ENCODE measurements at regions not wholly inside any gene's neighbourhood (a gene's known extent, or its start where the extent isn't known, plus 50 kb on each side); places are given as distances from the start of the nearest gene placed in this dataset.
"Not testable (repeated sequence)": the region's sequence is repeated elsewhere in the genome, so short reads cannot be mapped to it uniquely, and the experiment has no call there.

DNA sequence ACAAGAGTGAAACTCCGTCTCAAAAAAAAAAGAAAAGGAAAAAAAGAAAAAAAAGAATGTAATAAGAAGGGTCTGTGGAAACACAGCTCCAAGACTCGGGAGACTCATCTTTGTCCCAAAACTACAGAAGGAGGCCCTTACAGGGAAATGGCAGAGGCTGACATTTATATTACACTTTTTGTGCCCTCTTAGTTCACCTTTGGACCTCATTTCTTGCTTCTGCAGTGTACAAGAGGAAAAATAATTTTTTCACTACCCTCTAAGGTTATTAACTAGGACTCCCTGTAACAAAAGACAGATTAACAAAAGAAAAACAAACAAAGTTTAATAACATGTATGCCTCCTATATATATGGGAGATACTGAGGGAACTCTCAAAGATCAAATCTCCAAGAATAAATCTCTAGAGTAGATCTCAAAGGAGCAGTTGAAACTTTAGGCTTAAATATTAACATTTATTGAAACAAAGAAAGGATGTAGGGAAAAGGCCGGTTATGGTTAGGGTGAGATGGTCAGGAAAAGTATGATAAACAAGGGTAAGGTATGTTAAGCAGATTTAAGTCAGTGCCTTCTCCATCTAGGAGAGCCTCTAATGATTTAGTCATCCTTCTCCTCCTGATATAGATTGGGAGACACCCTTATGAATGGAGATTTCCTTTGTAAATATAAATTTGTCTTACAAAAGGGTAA lies 121.3 kb upstream of the JADE1 start:
- DNase-seq: no peak

DNA sequence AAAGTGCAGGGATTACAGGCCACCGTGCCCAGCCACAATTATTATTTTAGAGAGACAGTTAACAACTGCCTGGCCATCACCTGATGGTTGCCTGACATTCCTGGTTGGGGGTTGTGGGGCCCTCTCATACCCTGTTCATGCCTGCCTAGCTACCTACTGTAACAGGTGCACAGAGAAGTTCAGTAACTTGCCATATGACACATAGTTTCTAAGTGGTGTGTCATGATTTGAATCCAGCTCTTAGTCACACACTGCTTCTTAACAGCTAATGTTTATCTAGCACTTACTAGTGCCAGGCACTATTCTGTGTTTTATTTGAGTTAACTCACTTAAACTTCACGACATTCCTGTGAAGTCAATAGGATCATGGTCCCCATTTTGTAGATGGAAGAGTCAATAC lies 122.7 kb upstream of the JADE1 start:
- DNase-seq: no peak

GRCh38 chr4:128686032-128686465 lies 123.5 kb upstream of the JADE1 start:
- no peak for DNase-seq

GRCh38 chr4:128684016-128684415 lies 125.5 kb upstream of the JADE1 start:
- no peak for DNase-seq

DNA sequence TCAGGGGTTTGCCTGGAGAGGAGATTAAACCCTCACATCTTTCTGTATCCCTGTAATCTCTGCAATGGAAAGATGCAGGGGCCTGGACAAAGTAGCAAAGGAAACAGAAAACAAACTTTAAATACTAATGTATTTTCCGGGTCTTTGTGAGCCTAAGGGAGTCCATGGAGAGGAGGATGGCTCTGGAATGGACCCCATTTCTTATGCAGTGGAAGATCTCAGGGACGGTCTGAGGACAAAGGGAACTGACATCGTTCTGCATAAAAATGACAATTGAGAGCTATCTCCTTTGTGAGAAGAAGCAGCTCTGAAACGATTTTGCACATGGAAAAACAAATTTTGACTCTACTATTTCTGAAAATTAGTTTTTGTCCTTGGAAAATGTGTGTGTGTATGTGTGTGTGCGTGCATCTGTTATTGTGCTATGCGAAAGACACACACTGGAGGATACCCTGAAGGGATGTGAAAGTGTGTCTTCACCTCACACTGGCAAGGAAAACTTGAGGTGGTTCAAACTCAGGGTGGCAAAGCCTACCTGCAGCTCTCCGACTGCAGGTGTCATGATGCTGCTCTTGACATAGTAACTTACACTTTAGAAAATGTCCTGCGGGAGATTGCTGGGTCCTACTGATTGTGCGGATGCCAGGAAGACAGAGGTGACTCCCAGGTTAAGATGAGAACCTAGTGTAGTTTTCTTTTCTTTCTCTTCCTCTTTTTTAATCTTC lies 126.4 kb upstream of the JADE1 start:
- DNase-seq: no peak

DNA sequence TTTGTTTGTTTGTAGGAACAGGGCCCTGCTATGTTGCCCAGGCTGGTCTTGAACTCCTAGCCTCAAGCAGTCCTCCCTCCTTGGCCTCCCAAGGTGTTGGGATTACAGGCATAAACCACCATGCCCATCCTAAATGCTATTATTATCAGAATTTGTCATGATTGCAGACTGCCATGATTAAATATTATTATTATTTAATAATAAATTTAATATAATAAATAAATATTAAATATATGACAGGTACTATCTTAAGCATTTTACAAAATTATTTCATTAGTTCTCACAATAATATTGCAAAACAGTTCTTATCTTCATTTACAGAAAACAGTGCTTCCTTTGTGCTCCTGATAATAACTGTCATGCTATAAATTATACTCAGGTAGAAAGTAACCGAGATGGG lies 133.4 kb upstream of the JADE1 start:
- no peak for DNase-seq

- DNase-seq: no peak
Observed at GRCh38 chr4:128675083-128675482, 134.4 kb upstream of the JADE1 start.

GRCh38 chr4:128673159-128673558 lies 136.3 kb upstream of the JADE1 start:
- not testable (repeated sequence) for DNase-seq

- not testable (repeated sequence) for DNase-seq
Observed at GRCh38 chr4:128672596-128672995, 136.9 kb upstream of the JADE1 start.

DNA sequence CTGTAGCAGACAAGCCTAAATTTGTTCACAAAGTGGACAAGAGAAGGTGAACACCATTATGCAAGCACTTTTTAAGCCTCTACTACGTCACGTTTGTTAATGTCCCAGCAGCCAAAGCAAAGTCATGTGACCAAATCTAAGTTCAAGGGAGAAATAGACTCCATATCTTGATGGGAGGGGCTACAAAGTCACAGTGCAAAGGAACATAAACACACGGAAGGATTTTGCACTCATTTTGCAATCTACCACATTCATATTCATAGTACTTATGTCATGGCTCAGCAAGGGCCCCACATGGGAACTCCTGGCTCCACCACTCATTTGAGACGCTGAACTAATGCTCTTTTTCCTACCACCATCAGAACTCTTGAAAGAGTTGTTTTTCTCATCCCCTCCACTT lies 139.0 kb upstream of the JADE1 start:
- DNase-seq: no peak

DNA sequence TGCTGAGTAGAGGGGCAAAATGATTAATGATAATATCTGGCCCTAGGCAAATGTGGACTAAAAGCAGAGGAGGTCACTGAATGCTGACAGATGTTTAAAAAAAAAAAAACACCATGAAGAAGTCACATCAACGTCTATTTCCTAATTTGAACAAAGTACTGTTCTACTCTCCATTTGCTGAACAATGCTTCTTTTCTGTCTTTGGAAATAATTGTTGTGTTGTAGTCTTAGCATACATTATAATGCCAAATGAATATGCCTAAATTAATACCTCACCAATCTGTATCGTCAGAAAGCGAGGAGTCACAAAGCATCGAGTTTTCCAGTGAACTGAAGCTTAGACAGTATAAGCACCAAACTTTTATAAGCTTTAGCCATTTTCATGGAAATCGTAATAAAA lies 140.9 kb upstream of the JADE1 start:
- no peak for DNase-seq

- no peak for DNase-seq
Observed at GRCh38 chr4:128665514-128665913, 144.0 kb upstream of the JADE1 start.

GRCh38 chr4:128663325-128663724 lies 146.2 kb upstream of the JADE1 start:
- DNase-seq: no peak

GRCh38 chr4:128661479-128661878 lies 148.0 kb upstream of the JADE1 start:
- DNase-seq: no peak

- DNase-seq: no peak
Observed at GRCh38 chr4:128660361-128661215, 148.9 kb upstream of the JADE1 start.

GRCh38 chr4:128658214-128658631 lies 151.3 kb upstream of the JADE1 start:
- no peak for DNase-seq

- no peak for DNase-seq
Observed at GRCh38 chr4:128657638-128658037, 151.9 kb upstream of the JADE1 start.

DNA sequence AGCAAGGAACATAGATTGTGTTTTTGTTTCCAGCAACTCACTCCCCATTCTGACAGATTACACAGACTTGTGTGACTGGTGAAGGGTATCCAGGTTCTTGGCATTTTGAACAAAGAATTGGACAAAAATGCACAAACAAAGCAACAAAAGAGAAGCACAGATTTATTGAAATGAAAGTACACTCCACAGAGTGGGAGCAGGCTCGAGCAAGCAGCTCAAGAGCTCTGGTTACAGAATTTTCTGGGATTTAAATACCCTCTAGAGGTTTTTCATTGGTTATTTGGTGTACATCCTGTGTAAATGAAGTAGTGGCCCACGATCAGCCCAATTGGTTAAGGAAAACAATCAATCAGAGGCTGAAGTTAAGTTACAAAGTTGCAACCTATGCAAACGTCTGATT lies 155.0 kb upstream of the JADE1 start:
- no peak for DNase-seq

- DNase-seq: no peak
Observed at GRCh38 chr4:128653527-128654444, 155.7 kb upstream of the JADE1 start.

- no peak for DNase-seq
Observed at GRCh38 chr4:128649575-128650205, 159.8 kb upstream of the JADE1 start.

DNA sequence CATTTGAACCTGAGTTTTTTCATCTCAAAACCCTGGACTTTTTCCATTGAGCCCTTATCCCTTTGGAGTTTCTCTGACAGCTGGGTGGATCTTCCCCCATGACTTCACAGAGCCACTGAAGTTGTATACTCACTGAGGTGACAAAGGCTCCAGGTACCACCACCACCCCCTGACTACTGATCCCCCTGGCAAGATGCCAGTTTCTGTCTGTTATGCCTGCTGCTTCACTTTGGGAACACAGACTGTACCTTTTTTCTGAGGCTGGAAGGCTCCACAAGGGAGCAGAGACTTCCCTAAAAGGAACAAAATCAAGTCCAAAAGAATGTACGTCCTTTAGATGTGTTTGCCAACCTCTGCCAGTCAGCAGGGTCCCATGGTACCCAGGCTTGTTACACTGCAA lies 160.3 kb upstream of the JADE1 start:
- DNase-seq: no peak

DNA sequence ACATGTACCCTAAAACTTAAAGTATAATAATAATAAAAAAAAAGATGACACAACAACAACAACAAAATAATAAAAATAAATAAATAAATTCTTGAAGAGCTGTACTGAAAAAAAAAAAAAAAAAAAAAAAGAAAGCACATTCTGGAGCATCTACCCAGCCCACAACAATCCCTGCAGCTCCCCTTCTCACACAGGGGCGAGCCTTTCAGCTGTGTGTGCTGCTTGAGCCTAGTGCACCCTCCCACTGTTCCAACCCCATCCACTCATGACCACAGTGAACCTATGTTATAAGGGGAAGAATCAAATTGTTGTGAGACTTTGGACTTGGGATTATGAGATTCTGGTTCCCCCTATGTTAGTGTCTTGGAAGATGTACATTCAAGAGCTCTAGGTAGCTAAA lies 161.5 kb upstream of the JADE1 start:
- no peak for DNase-seq

Data from activated T-cell treated with anti-CD3 and anti-CD28 coated beads, Interleukin-2, amount 50 U/mL, for 48 hours (primary cell).